OCI-LY7 (cell line): ENCODE measurements at regions not wholly inside any gene's neighbourhood (a gene's known extent, or its start where the extent isn't known, plus 50 kb on each side); places are given as distances from the start of the nearest gene placed in this dataset.

Source experiments
- CTCF ChIP-seq: fragments of 200-600 bp; sonication (generic); conservative IDR thresholded peaks from 2 replicates; pipeline ENCODE4 v1.5.1; 2014; ENCODE audit warnings: mild to moderate bottlenecking, antibody characterized with exemption, low read length, moderate library complexity, mixed read lengths
- EZH2phosphoT487 ChIP-seq: fragments of 200-600 bp; sonication (generic); IDR thresholded peaks from 2 replicates; pipeline ENCODE4 v1.6.1; 2018; ENCODE audit warnings: low read depth, borderline replicate concordance, mild to moderate bottlenecking, mixed run types, antibody characterized with exemption, low read length, moderate library complexity, mixed read lengths

GRCh38 chr6:76326871-76327270, 254.4 kb upstream of the IMPG1 start:
- TF ChIP-seq CTCF (no peak), EZH2phosphoT487 (no peak)
